PC-9 (cell line): ENCODE measurements at regions not wholly inside any gene's neighbourhood (a gene's known extent, or its start where the extent isn't known, plus 50 kb on each side); places are given as distances from the start of the nearest gene placed in this dataset.

Experiments
- CTCF ChIP-seq: fragments of 200-600 bp; sonication (generic); conservative IDR thresholded peaks from 2 replicates; pipeline ENCODE4 v1.6.1; 2017; ENCODE audit warnings: mixed run types, antibody characterized with exemption, mild to moderate bottlenecking, moderate library complexity
- EZH2 ChIP-seq: fragments of 200-600 bp; sonication (generic); IDR thresholded peaks from 2 replicates; pipeline ENCODE4 v1.8.0; 2017; ENCODE audit warnings: antibody characterized with exemption, low read depth

GRCh38 chr2:12882393-12882792, 165.7 kb downstream of the TRIB2 start:
- TF ChIP-seq CTCF = no peak
- no peak for TF ChIP-seq EZH2
